OCI-LY7 (cell line): ENCODE measurements at regions not wholly inside any gene's neighbourhood (a gene's known extent, or its start where the extent isn't known, plus 50 kb on each side); places are given as distances from the start of the nearest gene placed in this dataset.

Experiments
- BruUV-seq: library from RNA; stranded (reverse); fragments of 400-500 nt; replicated peaks from 2 replicates; lab custom pipeline; 2021; lab: Mats Ljungman, UMichigan
- CTCF ChIA-PET: fragments of 300-600 bp; sonication (Branson Sonifier 250); formaldehyde crosslinking; loops from one replicate; lab custom pipeline; 2022; ENCODE audit warnings: antibody characterized with exemption; ENCODE audit not compliant: unreplicated experiment; lab: Charles Lee
- POLR2A ChIA-PET: fragments of 300-600 bp; sonication (Branson Sonifier 250); formaldehyde crosslinking; loops from one replicate; lab custom pipeline; 2022; ENCODE audit warnings: antibody characterized with exemption; lab: Charles Lee
- DNase-seq: peaks from one replicate; pipeline ENCODE4 v3.0.0-alpha.2; 2015; ENCODE audit warnings: low spot score
- H2AFZ ChIP-seq: fragments of 200-600 bp; sonication (generic), shearing (Covaris generic); 2 replicates; pipeline ENCODE4 v1.6.1; 2014; ENCODE audit warnings: mild to moderate bottlenecking, antibody characterized with exemption, low read length, moderate library complexity
- H3K27ac ChIP-seq: fragments of 200-600 bp; sonication (generic); 2 replicates; pipeline ENCODE4 v1.5.1; 2014; ENCODE audit warnings: mixed run types, low read depth, mild to moderate bottlenecking, moderate library complexity, low read length, inconsistent platforms; ENCODE audit not compliant: poor library complexity, severe bottlenecking
- H3K36me3 ChIP-seq: fragments of 200-600 bp; sonication (generic); 2 replicates; pipeline ENCODE4 v1.6.1; 2014; ENCODE audit warnings: mild to moderate bottlenecking, antibody characterized with exemption, low read length, moderate library complexity, mixed read lengths; ENCODE audit not compliant: insufficient read depth
- H3K4me1 ChIP-seq: fragments of 200-600 bp; sonication (generic); 2 replicates; pipeline ENCODE4 v1.5.1; 2014; ENCODE audit warnings: mild to moderate bottlenecking, low read length; ENCODE audit not compliant: insufficient read depth, poor library complexity, severe bottlenecking
- H3K4me2 ChIP-seq: fragments of 200-600 bp; sonication (generic); 2 replicates; pipeline ENCODE4 v1.6.1; 2014; ENCODE audit warnings: mild to moderate bottlenecking, low read length
- H3K4me3 ChIP-seq: fragments of 200-600 bp; sonication (generic); 2 replicates; pipeline ENCODE4 v1.5.1; 2014; ENCODE audit warnings: mild to moderate bottlenecking, low read depth, low read length; ENCODE audit not compliant: poor library complexity, severe bottlenecking
- H3K79me2 ChIP-seq: fragments of 200-600 bp; sonication (generic); 2 replicates; pipeline ENCODE4 v1.6.1; 2016; ENCODE audit warnings: low read depth, mild to moderate bottlenecking, low read length, moderate library complexity, mixed read lengths; ENCODE audit not compliant: insufficient read depth
- H3K9me2 ChIP-seq: fragments of 200-600 bp; sonication (generic); 2 replicates; pipeline ENCODE4 v1.6.1; 2016; ENCODE audit warnings: mild to moderate bottlenecking, low read length, mixed read lengths; ENCODE audit not compliant: insufficient read depth
- H3K9me3 ChIP-seq: fragments of 200-600 bp; sonication (generic); 2 replicates; pipeline ENCODE4 v1.6.1; 2014; ENCODE audit warnings: mild to moderate bottlenecking, mixed run types, low read length, mixed read lengths
- H4K20me1 ChIP-seq: fragments of 200-600 bp; sonication (generic); 2 replicates; pipeline ENCODE4 v1.6.1; 2014; ENCODE audit warnings: mild to moderate bottlenecking, antibody characterized with exemption, low read length, moderate library complexity, mixed read lengths; ENCODE audit not compliant: insufficient read depth
- CTCF ChIP-seq: fragments of 200-600 bp; sonication (generic); conservative IDR thresholded peaks from 2 replicates; pipeline ENCODE4 v1.5.1; 2014; ENCODE audit warnings: mild to moderate bottlenecking, antibody characterized with exemption, low read length, moderate library complexity, mixed read lengths
- EZH2phosphoT487 ChIP-seq: fragments of 200-600 bp; sonication (generic); IDR thresholded peaks from 2 replicates; pipeline ENCODE4 v1.6.1; 2018; ENCODE audit warnings: low read depth, borderline replicate concordance, mild to moderate bottlenecking, mixed run types, antibody characterized with exemption, low read length, moderate library complexity, mixed read lengths
- intact Hi-C: fragments of 100-400 bp; cut with micrococcal nuclease; formaldehyde crosslinking; loops from one replicate; pipeline ENCODE4 v1.10.0; 2022; ENCODE audit not compliant: unreplicated experiment

GRCh38 chr12:87363497-87364084 lies 665.6 kb downstream of the C12orf50 start:
- Histone ChIP-seq H3K27ac (no peak overlapping the region), H3K9me2 (no peaks in the 10 kb centered on the region), H3K4me3 (no peak overlapping the region), H2AFZ (no peak overlapping the region), H3K4me1 (no peaks in the 10 kb centered on the region), H3K4me2 (no peak overlapping the region), H3K9me3 (no peaks in the 10 kb centered on the region), H3K36me3 (no peaks in the 10 kb centered on the region), H4K20me1 (no peaks in the 10 kb centered on the region), H3K79me2 (no peaks in the 10 kb centered on the region)
- ChIA-PET CTCF (no interaction called here), POLR2A (no interaction called here)
- no peak for TF ChIP-seq EZH2phosphoT487
- no peak for TF ChIP-seq CTCF
- intact Hi-C loops: no loop called here
- BruUV-seq: no TSS peak
- no peak for DNase-seq

GRCh38 chr12:87349681-87350080 lies 679.5 kb downstream of the C12orf50 start:
- H3K27ac ChIP-seq: no peak overlapping the region
- H2AFZ ChIP-seq: no peak overlapping the region
- no peak overlapping the region for H3K4me2 ChIP-seq
- POLR2A ChIA-PET: interaction anchor here (0.7 kb wide), 1 partner anchor 723 kb away, joined by 5 read pairs; no protein-coding TSS in a partner anchor
- DNase-seq: no peak
- no peak overlapping the region for H3K4me3 ChIP-seq
- TF ChIP-seq EZH2phosphoT487 (no peak), CTCF (no peak)
- no peaks in the 10 kb centered on the region for H3K9me3 ChIP-seq
- CTCF ChIA-PET: no interaction called here
- intact Hi-C loops: no loop called here
- no peaks in the 10 kb centered on the region for H4K20me1 ChIP-seq
- no peaks in the 10 kb centered on the region for H3K4me1 ChIP-seq
- no peaks in the 10 kb centered on the region for H3K36me3 ChIP-seq
- H3K9me2 ChIP-seq: no peaks in the 10 kb centered on the region
- H3K79me2 ChIP-seq: no peaks in the 10 kb centered on the region
- no TSS peak for BruUV-seq

GRCh38 chr12:87348071-87348470 lies 681.1 kb downstream of the C12orf50 start:
- Histone ChIP-seq H3K9me3 (no peaks in the 10 kb centered on the region), H3K27ac (no peak overlapping the region), H3K79me2 (no peaks in the 10 kb centered on the region), H3K4me2 (no peak overlapping the region), H3K4me1 (no peaks in the 10 kb centered on the region), H3K9me2 (no peaks in the 10 kb centered on the region), H3K4me3 (no peak overlapping the region), H4K20me1 (no peaks in the 10 kb centered on the region), H3K36me3 (no peaks in the 10 kb centered on the region), H2AFZ (no peak overlapping the region)
- intact Hi-C loops: no loop called here
- TF ChIP-seq CTCF: no peak
- TF ChIP-seq EZH2phosphoT487: no peak
- no TSS peak for BruUV-seq
- POLR2A ChIA-PET: no interaction called here
- DNase-seq: no peak
- CTCF ChIA-PET: no interaction called here
